Gastrocnemius medialis (tissue), 4 donors: ENCODE measurements at regions not wholly inside any gene's neighbourhood (a gene's known extent, or its start where the extent isn't known, plus 50 kb on each side); places are given as distances from the start of the nearest gene placed in this dataset.

Source experiments
- ATAC-seq, 2 donors: fragments of 150-250 bp; one replicate each; pipeline ENCODE4 v1.9.1; 2016
- DNase-seq, 2 donors: peaks; one replicate each; pipeline ENCODE4 v3.0.0-alpha.2; 2019
- H3K27ac ChIP-seq, 4 donors: fragments of 200-600 bp; sonication (generic); 1 replicate in 1 of 4; 2 replicates in 3 of 4; pipeline ENCODE4 v1.5.1; 2016 to 2018; ENCODE audit warnings: mild to moderate bottlenecking in 2 of 4, moderate library complexity in 1 of 4
- H3K27me3 ChIP-seq, 3 donors: fragments of 200-600 bp; sonication (generic) in 2 of 3; 1 replicate in 1 of 3; 2 replicates in 2 of 3; pipeline versions ENCODE4 v1.5.1 to v1.6.0; 2016 to 2019; ENCODE audit warnings: mild to moderate bottlenecking in 1 of 3, moderate library complexity in 1 of 3
- H3K36me3 ChIP-seq, 2 donors: fragments of 200-600 bp; sonication (generic) in 1 of 2; one replicate each; pipeline ENCODE4 v1.5.1; 2017 to 2018
- H3K4me1 ChIP-seq, 2 donors: fragments of 200-600 bp; sonication (generic) in 1 of 2; one replicate each; pipeline ENCODE4 v1.5.1; 2016 to 2017; ENCODE audit warnings: mild to moderate bottlenecking in 2 of 2
- H3K4me3 ChIP-seq, 4 donors: fragments of 200-600 bp; sonication (generic) in 3 of 4; 1 replicate in 1 of 4; 2 replicates in 3 of 4; pipeline ENCODE4 v1.5.1; 2016 to 2019; ENCODE audit warnings: mild to moderate bottlenecking in 2 of 4
- H3K9me3 ChIP-seq, 3 donors: fragments of 200-600 bp; sonication (generic) in 2 of 3; 1 replicate in 1 of 3; 2 replicates in 2 of 3; pipeline ENCODE4 v1.5.1; 2016 to 2019
- POLR2A ChIP-seq, 2 donors: fragments of 450-650 bp; IDR thresholded peaks; one replicate each; pipeline ENCODE4 v1.6.1; 2017; ENCODE audit warnings: antibody characterized with exemption in 2 of 2, mild to moderate bottlenecking in 2 of 2, moderate library complexity in 2 of 2
- in situ Hi-C, 4 donors: fragments of 200-750 bp; cut with MboI; loops; one replicate each; pipeline versions ENCODE4 v1.15.0 to v1.8.0; 2017; ENCODE audit warnings: low sequenced_read_pairs in 4 of 4
- intact Hi-C: fragments of 100-400 bp; cut with DNase I; formaldehyde crosslinking; loops from one replicate; pipeline ENCODE4 v1.15.1; 2023; ENCODE audit warnings: low total_unique reads
- TF ChIP-seq, protein P1 (sequence below), 5 experiments: fragments of 450-650 bp in 3 of 5; fragments of 200-600 bp in 2 of 5; sonication (generic) in 2 of 5; IDR thresholded peaks in 4 of 5; conservative IDR thresholded peaks in 1 of 5; 1 replicate in 4 of 5; 2 replicates in 1 of 5; pipeline ENCODE4 v1.5.1; 2016 to 2019; ENCODE audit warnings: antibody characterized with exemption in 5 of 5, mild to moderate bottlenecking in 3 of 5, moderate library complexity in 3 of 5

DNA sequence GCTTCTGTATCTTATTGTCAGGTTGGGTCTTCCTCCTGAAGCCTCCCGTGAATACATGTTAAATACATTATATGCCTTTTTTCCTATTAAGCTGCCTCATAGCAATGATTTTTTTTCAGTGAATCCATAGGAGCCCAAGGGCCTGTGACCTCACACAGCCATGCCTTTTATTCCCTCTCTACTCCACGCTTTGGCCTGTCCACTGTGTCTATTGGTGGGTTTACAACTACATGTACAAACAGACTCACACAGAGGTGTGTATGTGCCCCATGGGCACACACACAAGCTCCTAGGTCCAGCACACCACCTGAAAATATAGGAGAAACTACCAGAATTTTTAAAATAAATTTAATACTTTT, 560.4 kb downstream of the IPMK start:
- Histone ChIP-seq H3K4me3 (no peak overlapping the region), H3K9me3 (no peaks in the 10 kb centered on the region), H3K4me1 (no peaks in the 10 kb centered on the region), H3K27me3 (no peaks in the 10 kb centered on the region), H3K27ac (no peak overlapping the region), H3K36me3 (no peaks in the 10 kb centered on the region)
- intact Hi-C loops = no loop called here
- TF ChIP-seq POLR2A (IDR thresholded peaks at IDR 0.05) = no peak
- TF ChIP-seq, protein P1, sequence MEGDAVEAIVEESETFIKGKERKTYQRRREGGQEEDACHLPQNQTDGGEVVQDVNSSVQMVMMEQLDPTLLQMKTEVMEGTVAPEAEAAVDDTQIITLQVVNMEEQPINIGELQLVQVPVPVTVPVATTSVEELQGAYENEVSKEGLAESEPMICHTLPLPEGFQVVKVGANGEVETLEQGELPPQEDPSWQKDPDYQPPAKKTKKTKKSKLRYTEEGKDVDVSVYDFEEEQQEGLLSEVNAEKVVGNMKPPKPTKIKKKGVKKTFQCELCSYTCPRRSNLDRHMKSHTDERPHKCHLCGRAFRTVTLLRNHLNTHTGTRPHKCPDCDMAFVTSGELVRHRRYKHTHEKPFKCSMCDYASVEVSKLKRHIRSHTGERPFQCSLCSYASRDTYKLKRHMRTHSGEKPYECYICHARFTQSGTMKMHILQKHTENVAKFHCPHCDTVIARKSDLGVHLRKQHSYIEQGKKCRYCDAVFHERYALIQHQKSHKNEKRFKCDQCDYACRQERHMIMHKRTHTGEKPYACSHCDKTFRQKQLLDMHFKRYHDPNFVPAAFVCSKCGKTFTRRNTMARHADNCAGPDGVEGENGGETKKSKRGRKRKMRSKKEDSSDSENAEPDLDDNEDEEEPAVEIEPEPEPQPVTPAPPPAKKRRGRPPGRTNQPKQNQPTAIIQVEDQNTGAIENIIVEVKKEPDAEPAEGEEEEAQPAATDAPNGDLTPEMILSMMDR (IDR thresholded peaks at IDR 0.05 in 4 of 5, conservative IDR thresholded peaks at IDR 0.05 in 1 of 5) = no peak
- in situ Hi-C loops = no loop called here
- no peak for ATAC-seq
- no peak for DNase-seq

DNA sequence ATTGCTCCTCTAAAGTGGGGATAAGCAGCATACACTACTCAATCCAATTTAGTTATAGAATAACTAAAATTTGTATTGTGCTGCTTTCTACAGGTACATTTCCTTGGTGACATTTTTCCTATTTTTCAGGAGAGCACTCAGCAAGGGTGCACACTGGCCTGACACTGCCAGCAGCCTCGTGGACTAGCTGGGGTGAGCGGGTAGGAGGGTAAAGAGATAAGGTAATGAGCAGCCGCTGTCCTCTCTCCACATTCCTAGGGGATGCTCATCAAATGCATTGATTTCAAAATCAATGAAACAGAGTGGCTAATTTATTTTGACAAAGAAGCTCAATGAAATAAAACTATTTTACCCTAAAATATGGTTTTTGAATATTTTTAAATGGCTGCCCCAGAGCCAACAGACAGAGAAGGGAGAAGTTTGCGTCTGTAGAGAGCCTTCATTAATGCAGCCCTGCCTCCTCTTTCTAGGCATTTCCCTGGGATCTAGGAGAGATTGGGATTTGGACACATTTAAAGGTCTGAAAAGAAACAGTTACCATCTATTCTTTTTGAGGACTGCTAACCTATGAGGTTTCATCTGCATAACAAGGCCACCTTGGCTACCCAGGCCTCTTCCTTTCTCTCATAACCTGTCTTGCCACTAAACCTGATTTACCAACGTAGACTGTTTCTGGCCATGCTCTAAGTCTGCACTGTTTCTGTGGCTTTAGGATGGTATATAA, 561.0 kb downstream of the IPMK start:
- no peak for TF ChIP-seq POLR2A (IDR thresholded peaks at IDR 0.05)
- TF ChIP-seq, protein P1 (IDR thresholded peaks at IDR 0.05 in 4 of 5, conservative IDR thresholded peaks at IDR 0.05 in 1 of 5) = no peak
- intact Hi-C loops (no loop called here), in situ Hi-C loops (no loop called here)
- no peaks in the 10 kb centered on the region for H3K36me3 ChIP-seq
- no peaks in the 10 kb centered on the region for H3K27me3 ChIP-seq
- DNase-seq (no peak), ATAC-seq (no peak)
- no peak overlapping the region for H3K27ac ChIP-seq
- no peaks in the 10 kb centered on the region for H3K4me1 ChIP-seq
- H3K4me3 ChIP-seq = no peak overlapping the region
- H3K9me3 ChIP-seq = no peaks in the 10 kb centered on the region

DNA sequence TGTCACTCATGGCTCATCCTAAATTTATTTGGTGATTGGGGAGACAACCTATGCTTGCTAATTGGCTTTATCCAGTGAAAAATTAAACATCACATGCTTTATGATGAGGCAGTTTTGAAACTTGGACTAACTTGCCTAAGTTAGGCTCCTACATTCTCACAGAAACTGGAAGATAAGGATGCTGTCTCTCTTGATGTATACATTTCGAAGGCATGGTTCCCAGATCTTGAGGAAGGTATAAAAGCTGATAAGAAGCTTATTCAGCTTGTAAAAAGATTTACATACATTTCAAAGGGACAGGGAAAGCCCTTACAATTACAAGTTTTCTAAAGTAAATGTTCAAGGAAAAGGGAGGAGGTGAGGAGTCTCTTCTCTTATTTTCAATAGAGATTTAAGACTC, 561.7 kb downstream of the IPMK start:
- H3K27ac ChIP-seq = no peak overlapping the region
- no peaks in the 10 kb centered on the region for H3K9me3 ChIP-seq
- no peak for ATAC-seq
- TF ChIP-seq, protein P1 (IDR thresholded peaks at IDR 0.05 in 4 of 5, conservative IDR thresholded peaks at IDR 0.05 in 1 of 5) = no peak
- no peak for TF ChIP-seq POLR2A (IDR thresholded peaks at IDR 0.05)
- H3K36me3 ChIP-seq = no peaks in the 10 kb centered on the region
- no peak overlapping the region for H3K4me3 ChIP-seq
- H3K27me3 ChIP-seq = no peaks in the 10 kb centered on the region
- in situ Hi-C loops = no loop called here
- no peaks in the 10 kb centered on the region for H3K4me1 ChIP-seq
- no peak for DNase-seq
- intact Hi-C loops = no loop called here

DNA sequence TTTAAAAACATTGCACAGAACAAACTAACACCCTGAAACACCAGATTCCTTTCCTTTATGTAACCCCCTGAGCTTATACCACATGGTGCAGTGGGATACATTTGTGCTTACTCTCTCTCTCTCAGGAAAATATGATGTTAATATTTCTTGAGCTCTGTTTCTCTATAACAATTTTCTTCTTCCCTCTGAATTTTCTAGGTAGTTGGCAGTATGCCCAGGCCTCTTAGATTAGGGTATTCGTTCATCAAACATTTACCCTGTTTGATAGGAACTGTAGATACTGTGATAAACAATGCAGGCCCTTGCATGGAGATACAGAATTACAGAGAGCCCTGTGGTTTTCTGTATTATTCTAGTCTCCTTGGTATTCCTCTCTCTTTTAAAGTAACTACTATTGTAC, 567.8 kb downstream of the IPMK start:
- Histone ChIP-seq H3K4me1 (no peaks in the 10 kb centered on the region), H3K27ac (no peak overlapping the region), H3K9me3 (no peaks in the 10 kb centered on the region), H3K4me3 (no peak overlapping the region), H3K36me3 (no peaks in the 10 kb centered on the region), H3K27me3 (no peaks in the 10 kb centered on the region)
- DNase-seq (no peak), ATAC-seq (no peak)
- in situ Hi-C loops (no loop called here), intact Hi-C loops (no loop called here)
- TF ChIP-seq POLR2A (IDR thresholded peaks at IDR 0.05) = no peak

DNA sequence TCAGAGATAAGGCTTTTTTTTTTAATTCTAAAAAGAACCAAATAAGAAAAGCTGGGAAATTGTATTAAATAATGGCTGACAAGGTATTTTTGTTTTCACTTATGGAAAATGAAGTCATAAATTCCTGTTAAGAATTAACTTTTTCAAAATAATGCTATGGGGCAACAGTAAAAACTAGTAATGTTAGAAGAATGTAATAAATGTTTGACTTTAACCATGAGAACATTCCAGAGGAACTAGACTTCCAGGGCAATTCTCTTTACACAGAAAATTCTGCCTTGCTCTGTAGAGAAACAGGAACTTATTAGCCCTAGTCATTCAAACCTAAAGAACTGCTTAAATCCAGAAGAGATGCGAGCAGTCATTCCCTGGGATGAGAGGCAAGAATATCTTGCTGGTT, 571.1 kb downstream of the IPMK start:
- no peak overlapping the region for H3K27ac ChIP-seq

More for the DNA sequence above, 571.1 kb downstream of the IPMK start:
- no peaks in the 10 kb centered on the region for H3K36me3 ChIP-seq
- no peaks in the 10 kb centered on the region for H3K27me3 ChIP-seq
- no peaks in the 10 kb centered on the region for H3K9me3 ChIP-seq
- no peak overlapping the region for H3K4me3 ChIP-seq
- no peak for TF ChIP-seq POLR2A (IDR thresholded peaks at IDR 0.05)
- TF ChIP-seq, protein P1 (IDR thresholded peaks at IDR 0.05 in 4 of 5, conservative IDR thresholded peaks at IDR 0.05 in 1 of 5) = no peak
- H3K4me1 ChIP-seq = no peaks in the 10 kb centered on the region
- no peak for DNase-seq
- intact Hi-C loops = no loop called here
- no peak for ATAC-seq
- in situ Hi-C loops = no loop called here
